Lower leg skin (tissue), 3 donors: ENCODE measurements at regions not wholly inside any gene's neighbourhood (a gene's known extent, or its start where the extent isn't known, plus 50 kb on each side); places are given as distances from the start of the nearest gene placed in this dataset.

Experiments used
- POLR2A ChIP-seq, 2 donors: fragments of 450-650 bp; IDR thresholded peaks; one replicate each; pipeline ENCODE4 v1.6.1; 2016 to 2017; ENCODE audit warnings: antibody characterized with exemption in 2 of 2, mild to moderate bottlenecking in 1 of 2, moderate library complexity in 1 of 2
- TF ChIP-seq, protein P1 (sequence below), 3 donors: fragments of 450-650 bp; IDR thresholded peaks; one replicate each; pipeline ENCODE4 v1.5.1; 2016; ENCODE audit warnings: antibody characterized with exemption in 3 of 3, mild to moderate bottlenecking in 3 of 3, moderate library complexity in 2 of 3

DNA sequence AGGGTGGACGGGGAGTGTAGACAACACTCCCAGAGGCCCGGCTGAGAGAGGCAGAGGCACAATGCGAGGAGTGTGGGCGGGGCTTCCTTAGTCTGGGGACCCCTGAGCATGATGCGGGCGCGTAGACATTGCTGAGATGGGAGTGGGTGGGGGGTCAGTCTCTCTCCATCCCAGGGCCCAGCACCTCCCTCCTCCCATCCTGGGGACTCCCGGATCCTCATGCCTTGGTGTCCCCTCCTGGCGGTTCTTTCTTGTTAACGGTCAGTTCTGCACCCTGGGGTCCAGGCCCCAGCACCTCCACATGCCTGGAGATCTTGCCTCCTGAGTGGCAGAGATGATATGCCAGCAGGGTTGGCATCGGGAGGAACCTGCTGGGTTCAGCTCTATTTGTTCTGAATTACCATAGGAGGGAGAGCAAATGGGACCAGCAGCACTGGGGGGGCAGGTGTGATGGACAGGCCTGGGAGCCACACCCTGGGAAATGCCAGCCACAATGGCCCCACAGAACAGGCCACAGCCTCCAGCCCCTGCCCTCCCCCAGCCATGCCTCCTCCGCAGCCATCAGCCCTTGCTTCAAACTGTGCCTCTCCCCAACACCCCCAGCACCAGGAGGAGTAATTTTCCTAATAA, 55.7 kb downstream of the RTL6 start:
- TF ChIP-seq, protein P1, sequence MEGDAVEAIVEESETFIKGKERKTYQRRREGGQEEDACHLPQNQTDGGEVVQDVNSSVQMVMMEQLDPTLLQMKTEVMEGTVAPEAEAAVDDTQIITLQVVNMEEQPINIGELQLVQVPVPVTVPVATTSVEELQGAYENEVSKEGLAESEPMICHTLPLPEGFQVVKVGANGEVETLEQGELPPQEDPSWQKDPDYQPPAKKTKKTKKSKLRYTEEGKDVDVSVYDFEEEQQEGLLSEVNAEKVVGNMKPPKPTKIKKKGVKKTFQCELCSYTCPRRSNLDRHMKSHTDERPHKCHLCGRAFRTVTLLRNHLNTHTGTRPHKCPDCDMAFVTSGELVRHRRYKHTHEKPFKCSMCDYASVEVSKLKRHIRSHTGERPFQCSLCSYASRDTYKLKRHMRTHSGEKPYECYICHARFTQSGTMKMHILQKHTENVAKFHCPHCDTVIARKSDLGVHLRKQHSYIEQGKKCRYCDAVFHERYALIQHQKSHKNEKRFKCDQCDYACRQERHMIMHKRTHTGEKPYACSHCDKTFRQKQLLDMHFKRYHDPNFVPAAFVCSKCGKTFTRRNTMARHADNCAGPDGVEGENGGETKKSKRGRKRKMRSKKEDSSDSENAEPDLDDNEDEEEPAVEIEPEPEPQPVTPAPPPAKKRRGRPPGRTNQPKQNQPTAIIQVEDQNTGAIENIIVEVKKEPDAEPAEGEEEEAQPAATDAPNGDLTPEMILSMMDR (IDR thresholded peaks at IDR 0.05), result no peak
- TF ChIP-seq POLR2A (IDR thresholded peaks at IDR 0.05), result no peak
